ENCODE measurements at regions not wholly inside any gene's neighbourhood (a gene's known extent, or its start where the extent isn't known, plus 50 kb on each side); places are given as distances from the start of the nearest gene placed in this dataset.

GRCh38 chr17:73798111-73798748 is 154.0 kb upstream of the SDK2 start:
- TF ChIP-seq, protein P1, sequence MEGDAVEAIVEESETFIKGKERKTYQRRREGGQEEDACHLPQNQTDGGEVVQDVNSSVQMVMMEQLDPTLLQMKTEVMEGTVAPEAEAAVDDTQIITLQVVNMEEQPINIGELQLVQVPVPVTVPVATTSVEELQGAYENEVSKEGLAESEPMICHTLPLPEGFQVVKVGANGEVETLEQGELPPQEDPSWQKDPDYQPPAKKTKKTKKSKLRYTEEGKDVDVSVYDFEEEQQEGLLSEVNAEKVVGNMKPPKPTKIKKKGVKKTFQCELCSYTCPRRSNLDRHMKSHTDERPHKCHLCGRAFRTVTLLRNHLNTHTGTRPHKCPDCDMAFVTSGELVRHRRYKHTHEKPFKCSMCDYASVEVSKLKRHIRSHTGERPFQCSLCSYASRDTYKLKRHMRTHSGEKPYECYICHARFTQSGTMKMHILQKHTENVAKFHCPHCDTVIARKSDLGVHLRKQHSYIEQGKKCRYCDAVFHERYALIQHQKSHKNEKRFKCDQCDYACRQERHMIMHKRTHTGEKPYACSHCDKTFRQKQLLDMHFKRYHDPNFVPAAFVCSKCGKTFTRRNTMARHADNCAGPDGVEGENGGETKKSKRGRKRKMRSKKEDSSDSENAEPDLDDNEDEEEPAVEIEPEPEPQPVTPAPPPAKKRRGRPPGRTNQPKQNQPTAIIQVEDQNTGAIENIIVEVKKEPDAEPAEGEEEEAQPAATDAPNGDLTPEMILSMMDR (IDR thresholded peaks at IDR 0.05), result no peak
- no peak for TF ChIP-seq POLR2A (IDR thresholded peaks at IDR 0.05)
